ENCODE measurements at regions not wholly inside any gene's neighbourhood (a gene's known extent, or its start where the extent isn't known, plus 50 kb on each side); places are given as distances from the start of the nearest gene placed in this dataset.

- H2AK9ac ChIP-seq (replicated peaks; ENCODE audit: low read depth, low read length, poor library complexity): no peak overlapping the region
- H3K79me1 ChIP-seq (ENCODE audit: low read depth in 1 of 2, low read length in 2 of 2): no peaks in the 10 kb centered on the region
- H2BK20ac ChIP-seq (ENCODE audit: low read depth, low read length): no peak overlapping the region
- ATAC-seq (ENCODE audit: low read depth) (no peak), DNase-seq (no peak)
- peaks cover 2% of the 10 kb centered on the region for H3K9me3 ChIP-seq (ENCODE audit: control insufficient read depth, insufficient read depth, low read length)
- H4K91ac ChIP-seq (ENCODE audit: insufficient read depth, low read depth, low read length): no peak overlapping the region
- ChIA-PET POLR2A (ENCODE audit: unreplicated experiment) (no interaction called here), CTCF (no interaction called here)
- H3K27me3 ChIP-seq (ENCODE audit: control insufficient read depth, insufficient read depth, low read length): no peaks in the 10 kb centered on the region
- no peak overlapping the region for H2AK5ac ChIP-seq (ENCODE audit: low read depth, low read length)
- no peak overlapping the region for H4K8ac ChIP-seq (ENCODE audit: low read depth in 2 of 2, low read length in 2 of 2)
- no peak overlapping the region for H4K5ac ChIP-seq (ENCODE audit: low read depth, low read length)
- no peaks in the 10 kb centered on the region for H3K36me3 ChIP-seq (ENCODE audit: control insufficient read depth, insufficient read depth, low read length)
- BruUV-seq (replicated peaks): no TSS peak
- H2BK5ac ChIP-seq (ENCODE audit: low read depth, low read length, poor library complexity, severe bottlenecking): no peak overlapping the region
- H3K56ac ChIP-seq (ENCODE audit: extremely low read depth, insufficient read depth, low read length): no peak overlapping the region
- H2BK120ac ChIP-seq (ENCODE audit: low read depth, low read length): no peak overlapping the region
- WGBS, 2 experiments (ENCODE audit: extremely low coverage in 2 of 2, insufficient read length in 1 of 2): no CpG with 5 or more reads among the region's 3 CpGs
- H2BK15ac ChIP-seq (ENCODE audit: low read depth, low read length): no peak overlapping the region
- no peaks in the 10 kb centered on the region for H4K20me1 ChIP-seq (ENCODE audit: insufficient read depth, low read length)
- H3K9ac ChIP-seq (ENCODE audit: low read depth, low read length): no peak overlapping the region
- H3K23ac ChIP-seq (ENCODE audit: low read depth, low read length): no peak overlapping the region
- in situ Hi-C loops (cut with MboI; ENCODE audit: low sequenced_read_pairs): no loop called here
- dilution Hi-C loops (cut with HindIII; ENCODE audit: low sequenced_read_pairs, unreplicated experiment): no loop called here
- no peak overlapping the region for H3K18ac ChIP-seq (ENCODE audit: low read depth, low read length)
- no peak overlapping the region for H3K4me2 ChIP-seq (ENCODE audit: low read depth, low read length)
- H3K9me1 ChIP-seq (ENCODE audit: insufficient read depth, low read length): no peaks in the 10 kb centered on the region
- intact Hi-C loops (cut with micrococcal nuclease): no loop called here
- no peak overlapping the region for H3K27ac ChIP-seq (ENCODE audit: insufficient read depth, low read length)
- no peak overlapping the region for H3K4me3 ChIP-seq (ENCODE audit: insufficient read depth, low read depth, low read length)
- no peak overlapping the region for H3K4ac ChIP-seq (ENCODE audit: low read depth, low read length)
- H3K4me1 ChIP-seq (ENCODE audit: control insufficient read depth, insufficient read depth, low read length): no peaks in the 10 kb centered on the region
- TF ChIP-seq RAD21 (IDR thresholded peaks at IDR 0.05; ENCODE audit: low read length): no peak
- TF ChIP-seq MAZ (IDR thresholded peaks at IDR 0.05; ENCODE audit: borderline replicate concordance, low read depth, low read length): no peak
- no peak for TF ChIP-seq ELK1 (IDR thresholded peaks at IDR 0.05; ENCODE audit: borderline replicate concordance, low read depth, low read length)
- no peak for TF ChIP-seq CHD1 (IDR thresholded peaks at IDR 0.05; ENCODE audit: low read depth, low read length)
- TF ChIP-seq MXI1 (IDR thresholded peaks at IDR 0.05; ENCODE audit: borderline replicate concordance, low read depth, low read length): no peak
- no peak for TF ChIP-seq SMC3 (IDR thresholded peaks at IDR 0.05; ENCODE audit: low read depth, low read length)
- TF ChIP-seq NFE2L2 (IDR thresholded peaks at IDR 0.05; ENCODE audit: low read depth, low read length): no peak
- TF ChIP-seq USF2 (IDR thresholded peaks at IDR 0.05; ENCODE audit: low read depth, low read length): no peak
- no peak for TF ChIP-seq CEBPB (IDR thresholded peaks at IDR 0.05; ENCODE audit: low read depth, low read length)
- TF ChIP-seq FOS (IDR thresholded peaks at IDR 0.05; ENCODE audit: low read depth, low read length): no peak
- no peak overlapping the region for H2AFZ ChIP-seq (replicated peaks; ENCODE audit: low read length, poor library complexity)
- H3K14ac ChIP-seq (replicated peaks; ENCODE audit: low read depth, low read length): no peak overlapping the region
Observed at GRCh38 chr20:60228255-60228654, 270.0 kb downstream of the CDH26 start.
